K562 (cell line): ENCODE measurements at regions not wholly inside any gene's neighbourhood (a gene's known extent, or its start where the extent isn't known, plus 50 kb on each side); places are given as distances from the start of the nearest gene placed in this dataset.

ENCODE experiments used
- ATF1 ChIP-seq, 2 experiments: fragments of 450-650 bp in 1 of 2; IDR thresholded peaks; 2 replicates each; pipeline ENCODE4 v1.6.1; 2016; ENCODE audit warnings: missing compliant biosample characterization in 1 of 2, missing genetic modification characterization in 1 of 2
- ATF3 ChIP-seq, 2 experiments: fragments of 450-650 bp in 1 of 2; sonication (generic) in 1 of 2; formaldehyde crosslinking in 1 of 2; IDR thresholded peaks in 1 of 2; conservative IDR thresholded peaks in 1 of 2; 2 replicates each; pipeline versions ENCODE4 v1.6.1 to v1.8.1; 2016 to 2023; ENCODE audit warnings: mild to moderate bottlenecking in 2 of 2, moderate library complexity in 2 of 2, inconsistent platforms in 1 of 2, missing genetic modification reagents in 1 of 2
- ATF7 ChIP-seq: fragments of 450-650 bp; IDR thresholded peaks from 2 replicates; pipeline ENCODE4 v1.7.1; 2014; ENCODE audit warnings: mild to moderate bottlenecking, moderate library complexity
- CHD2 ChIP-seq: IDR thresholded peaks from 2 replicates; pipeline ENCODE4 v1.6.1; 2011; ENCODE audit warnings: low read depth, low read length
- CREB1 ChIP-seq, 2 experiments: sonication (generic) in 1 of 2; formaldehyde crosslinking in 1 of 2; IDR thresholded peaks; 2 replicates each; pipeline versions ENCODE4 v1.6.1 to v1.8.0; 2012 to 2022; ENCODE audit warnings: inconsistent platforms in 1 of 2, mild to moderate bottlenecking in 1 of 2, missing genetic modification reagents in 1 of 2, moderate library complexity in 1 of 2
- EP400 ChIP-seq: fragments of 450-650 bp; IDR thresholded peaks from 2 replicates; pipeline ENCODE4 v1.6.1; 2017; ENCODE audit warnings: antibody characterized with exemption, mild to moderate bottlenecking, moderate library complexity
- GATA2 ChIP-seq: sonication (generic); formaldehyde crosslinking; IDR thresholded peaks from 2 replicates; pipeline ENCODE4 v1.4.0; 2020; ENCODE audit warnings: mild to moderate bottlenecking, missing genetic modification reagents
- HMG20A ChIP-seq: fragments of 450-650 bp; formaldehyde crosslinking; conservative IDR thresholded peaks from 2 replicates; pipeline ENCODE4 v1.4.0; 2020; ENCODE audit warnings: mild to moderate bottlenecking, mixed read lengths
- MAX ChIP-seq: sonication (generic); formaldehyde crosslinking; IDR thresholded peaks from 2 replicates; pipeline ENCODE4 v1.9.0; 2022; ENCODE audit warnings: mild to moderate bottlenecking, missing genetic modification reagents
- MBD2 ChIP-seq: sonication (generic); IDR thresholded peaks from 2 replicates; pipeline ENCODE4 v1.6.1; 2016; ENCODE audit warnings: low read depth, borderline replicate concordance
- MYNN ChIP-seq, 2 experiments: sonication (generic); formaldehyde crosslinking in 1 of 2; IDR thresholded peaks; 2 replicates each; pipeline versions ENCODE4 v1.5.0 to v1.6.1; 2016 to 2020; ENCODE audit warnings: antibody characterized with exemption in 1 of 2, missing genetic modification reagents in 1 of 2
- NBN ChIP-seq: fragments of 450-650 bp; IDR thresholded peaks from 2 replicates; pipeline ENCODE4 v1.6.1; 2016; ENCODE audit warnings: low read depth, mild to moderate bottlenecking
- NONO ChIP-seq, 2 experiments: fragments of 200-400 bp in 1 of 2; fragments of 450-650 bp in 1 of 2; formaldehyde crosslinking in 1 of 2; IDR thresholded peaks; 2 replicates each; pipeline ENCODE4 v1.6.1; 2017; ENCODE audit warnings: low read depth in 2 of 2, mild to moderate bottlenecking in 2 of 2, moderate library complexity in 2 of 2, low read length in 1 of 2
- PHF8 ChIP-seq: fragments of 200-600 bp; sonication (generic); IDR thresholded peaks from 2 replicates; pipeline ENCODE4 v1.6.1; 2012; ENCODE audit warnings: mixed run types, mild to moderate bottlenecking, inconsistent platforms, low read length, moderate library complexity, borderline replicate concordance
- STAG1 ChIP-seq: sonication (generic); formaldehyde crosslinking; IDR thresholded peaks from 2 replicates; pipeline ENCODE4 v1.5.0; 2020; ENCODE audit warnings: missing genetic modification reagents, borderline replicate concordance
- XRCC5 ChIP-seq: fragments of 200-400 bp; formaldehyde crosslinking; IDR thresholded peaks from 2 replicates; pipeline ENCODE4 v1.6.1; 2017; ENCODE audit warnings: low read depth, mild to moderate bottlenecking, low read length
- TF ChIP-seq, protein P1 (sequence below): fragments of 450-650 bp; IDR thresholded peaks from 2 replicates; pipeline ENCODE4 v1.6.1; 2016; ENCODE audit warnings: low read depth
- TF ChIP-seq, protein P2 (sequence below): fragments of 450-650 bp; formaldehyde crosslinking; IDR thresholded peaks from 2 replicates; pipeline ENCODE4 v1.4.0; 2020; ENCODE audit warnings: mild to moderate bottlenecking

DNA sequence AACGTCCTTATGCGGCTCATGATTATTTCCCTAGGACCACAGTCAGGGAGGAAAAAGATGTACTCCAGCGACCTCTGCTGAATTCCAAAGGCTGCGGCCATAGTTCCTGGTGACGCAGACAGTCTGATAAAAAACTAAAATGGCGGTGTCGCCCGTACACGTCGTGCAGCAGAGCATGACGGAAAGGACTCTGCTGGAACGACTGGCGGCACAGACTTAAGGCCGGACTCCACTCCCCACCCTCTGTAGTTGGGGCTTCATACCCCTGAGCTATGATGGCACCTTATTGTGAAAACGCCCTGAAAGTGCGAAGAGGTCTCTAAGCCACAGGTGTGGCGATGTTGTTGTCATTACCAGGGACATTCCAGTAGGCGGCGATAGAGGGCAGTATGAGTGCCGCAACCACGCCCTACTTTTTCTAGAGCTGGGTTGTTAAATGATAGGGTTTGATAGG is 90.0 kb upstream of the EDA2R start (continued):
- TF ChIP-seq, protein P1, sequence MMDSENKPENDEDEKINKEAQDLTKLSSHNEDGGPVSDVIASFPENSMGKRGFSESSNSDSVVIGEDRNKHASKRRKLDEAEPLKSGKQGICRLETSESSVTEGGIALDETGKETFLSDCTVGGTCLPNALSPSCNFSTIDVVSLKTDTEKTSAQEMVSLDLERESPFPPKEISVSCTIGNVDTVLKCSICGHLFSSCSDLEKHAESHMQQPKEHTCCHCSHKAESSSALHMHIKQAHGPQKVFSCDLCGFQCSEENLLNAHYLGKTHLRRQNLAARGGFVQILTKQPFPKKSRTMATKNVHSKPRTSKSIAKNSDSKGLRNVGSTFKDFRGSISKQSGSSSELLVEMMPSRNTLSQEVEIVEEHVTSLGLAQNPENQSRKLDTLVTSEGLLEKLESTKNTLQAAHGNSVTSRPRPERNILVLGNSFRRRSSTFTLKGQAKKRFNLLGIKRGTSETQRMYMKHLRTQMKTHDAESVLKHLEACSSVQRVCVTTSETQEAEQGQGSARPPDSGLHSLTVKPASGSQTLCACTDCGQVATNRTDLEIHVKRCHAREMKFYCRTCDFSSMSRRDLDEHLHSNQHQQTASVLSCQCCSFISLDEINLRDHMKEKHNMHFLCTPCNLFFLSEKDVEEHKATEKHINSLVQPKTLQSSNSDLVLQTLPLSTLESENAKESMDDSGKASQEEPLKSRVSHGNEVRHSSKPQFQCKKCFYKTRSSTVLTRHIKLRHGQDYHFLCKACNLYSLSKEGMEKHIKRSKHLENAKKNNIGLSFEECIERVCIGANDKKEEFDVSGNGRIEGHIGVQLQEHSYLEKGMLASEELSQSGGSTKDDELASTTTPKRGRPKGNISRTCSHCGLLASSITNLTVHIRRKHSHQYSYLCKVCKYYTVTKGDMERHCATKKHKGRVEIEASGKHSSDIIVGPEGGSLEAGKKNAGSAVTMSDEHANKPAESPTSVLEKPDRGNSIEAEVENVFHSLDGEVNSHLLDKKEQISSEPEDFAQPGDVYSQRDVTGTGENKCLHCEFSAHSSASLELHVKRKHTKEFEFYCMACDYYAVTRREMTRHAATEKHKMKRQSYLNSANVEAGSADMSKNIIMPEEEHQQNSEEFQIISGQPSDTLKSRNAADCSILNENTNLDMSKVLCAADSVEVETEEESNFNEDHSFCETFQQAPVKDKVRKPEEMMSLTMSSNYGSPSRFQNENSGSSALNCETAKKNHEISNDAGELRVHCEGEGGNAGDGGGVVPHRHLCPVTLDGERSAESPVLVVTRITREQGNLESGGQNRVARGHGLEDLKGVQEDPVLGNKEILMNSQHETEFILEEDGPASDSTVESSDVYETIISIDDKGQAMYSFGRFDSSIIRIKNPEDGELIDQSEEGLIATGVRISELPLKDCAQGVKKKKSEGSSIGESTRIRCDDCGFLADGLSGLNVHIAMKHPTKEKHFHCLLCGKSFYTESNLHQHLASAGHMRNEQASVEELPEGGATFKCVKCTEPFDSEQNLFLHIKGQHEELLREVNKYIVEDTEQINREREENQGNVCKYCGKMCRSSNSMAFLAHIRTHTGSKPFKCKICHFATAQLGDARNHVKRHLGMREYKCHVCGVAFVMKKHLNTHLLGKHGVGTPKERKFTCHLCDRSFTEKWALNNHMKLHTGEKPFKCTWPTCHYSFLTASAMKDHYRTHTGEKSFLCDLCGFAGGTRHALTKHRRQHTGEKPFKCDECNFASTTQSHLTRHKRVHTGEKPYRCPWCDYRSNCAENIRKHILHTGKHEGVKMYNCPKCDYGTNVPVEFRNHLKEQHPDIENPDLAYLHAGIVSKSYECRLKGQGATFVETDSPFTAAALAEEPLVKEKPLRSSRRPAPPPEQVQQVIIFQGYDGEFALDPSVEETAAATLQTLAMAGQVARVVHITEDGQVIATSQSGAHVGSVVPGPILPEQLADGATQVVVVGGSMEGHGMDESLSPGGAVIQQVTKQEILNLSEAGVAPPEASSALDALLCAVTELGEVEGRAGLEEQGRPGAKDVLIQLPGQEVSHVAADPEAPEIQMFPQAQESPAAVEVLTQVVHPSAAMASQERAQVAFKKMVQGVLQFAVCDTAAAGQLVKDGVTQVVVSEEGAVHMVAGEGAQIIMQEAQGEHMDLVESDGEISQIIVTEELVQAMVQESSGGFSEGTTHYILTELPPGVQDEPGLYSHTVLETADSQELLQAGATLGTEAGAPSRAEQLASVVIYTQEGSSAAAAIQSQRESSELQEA: no peak
- TF ChIP-seq NONO (IDR thresholded peaks at IDR 0.05; ENCODE audit: low read depth in 2 of 2, low read length in 1 of 2): no peak
- TF ChIP-seq ATF7: peak; percentile 71; the same call in 1 of the 2 replicates
- peak; percentile 76; the same call in 1 of the 2 replicates for TF ChIP-seq CREB1 (IDR thresholded peaks at IDR 0.05)
- peak; percentile 80 for TF ChIP-seq CREB1 (CRISPR knock-in tag; IDR thresholded peaks at IDR 0.05)
- TF ChIP-seq MAX: no peak
- peak; percentile 26; the same call in 1 of the 2 replicates for TF ChIP-seq ATF3 (IDR thresholded peaks at IDR 0.05)
- TF ChIP-seq ATF3 (CRISPR knock-in tag; conservative IDR thresholded peaks at IDR 0.05): no peak
- TF ChIP-seq GATA2 (CRISPR knock-in tag): no peak
- TF ChIP-seq PHF8: peak; percentile 23; the same call in 1 of the 2 replicates
- no peak for TF ChIP-seq CHD2
- peak; percentile 49; the same call in 1 of the 2 replicates for TF ChIP-seq STAG1
- no peak for TF ChIP-seq HMG20A (CRISPR knock-in tag)
- TF ChIP-seq, protein P2, sequence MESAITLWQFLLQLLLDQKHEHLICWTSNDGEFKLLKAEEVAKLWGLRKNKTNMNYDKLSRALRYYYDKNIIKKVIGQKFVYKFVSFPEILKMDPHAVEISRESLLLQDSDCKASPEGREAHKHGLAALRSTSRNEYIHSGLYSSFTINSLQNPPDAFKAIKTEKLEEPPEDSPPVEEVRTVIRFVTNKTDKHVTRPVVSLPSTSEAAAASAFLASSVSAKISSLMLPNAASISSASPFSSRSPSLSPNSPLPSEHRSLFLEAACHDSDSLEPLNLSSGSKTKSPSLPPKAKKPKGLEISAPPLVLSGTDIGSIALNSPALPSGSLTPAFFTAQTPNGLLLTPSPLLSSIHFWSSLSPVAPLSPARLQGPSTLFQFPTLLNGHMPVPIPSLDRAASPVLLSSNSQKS: no peak
- no peak for TF ChIP-seq MBD2
- TF ChIP-seq EP400: peak; percentile 78
- TF ChIP-seq MYNN (IDR thresholded peaks at IDR 0.05): no peak
- TF ChIP-seq MYNN (CRISPR knock-in tag; IDR thresholded peaks at IDR 0.05): no peak
- TF ChIP-seq NBN: 0 out of 2 replicates have a peak, but pooled peaks have one; percentile 32
- TF ChIP-seq ATF1 (CRISPR knock-in tag; IDR thresholded peaks at IDR 0.05): no peak
- TF ChIP-seq ATF1 (tag; IDR thresholded peaks at IDR 0.05): peak; percentile 96
- 0 out of 2 replicates have a peak, but pooled peaks have one; percentile 42 for TF ChIP-seq XRCC5
